ENCODE measurements at regions not wholly inside any gene's neighbourhood (a gene's known extent, or its start where the extent isn't known, plus 50 kb on each side); places are given as distances from the start of the nearest gene placed in this dataset.

GRCh38 chr3:1535361-1535760, 442.5 kb downstream of the CNTN6 start:
- no peak for TF ChIP-seq CTCF (IDR thresholded peaks at IDR 0.05; ENCODE audit: low read length, missing control alignments)
- no peak for DNase-seq (ENCODE audit: low read depth)
- H3K4me3 ChIP-seq (replicated peaks; ENCODE audit: low read depth, low read length) = no peak overlapping the region

GRCh38 chr3:1540686-1541085, 447.9 kb downstream of the CNTN6 start:
- no peak overlapping the region for H3K4me3 ChIP-seq (replicated peaks; ENCODE audit: low read depth, low read length)
- DNase-seq (ENCODE audit: low read depth) = no peak
- no peak for TF ChIP-seq CTCF (IDR thresholded peaks at IDR 0.05; ENCODE audit: low read length, missing control alignments)

GRCh38 chr3:1551741-1552140, 458.9 kb downstream of the CNTN6 start:
- no peak for TF ChIP-seq CTCF (IDR thresholded peaks at IDR 0.05; ENCODE audit: low read length, missing control alignments)
- no peak for DNase-seq (ENCODE audit: low read depth)
- no peak overlapping the region for H3K4me3 ChIP-seq (replicated peaks; ENCODE audit: low read depth, low read length)

GRCh38 chr3:1552831-1553230, 460.0 kb downstream of the CNTN6 start:
- TF ChIP-seq CTCF (IDR thresholded peaks at IDR 0.05; ENCODE audit: low read length, missing control alignments) = no peak
- no peak for DNase-seq (ENCODE audit: low read depth)
- no peak overlapping the region for H3K4me3 ChIP-seq (replicated peaks; ENCODE audit: low read depth, low read length)

- DNase-seq (ENCODE audit: low read depth) = no peak
- TF ChIP-seq CTCF (IDR thresholded peaks at IDR 0.05; ENCODE audit: low read length, missing control alignments) = no peak
- H3K4me3 ChIP-seq (replicated peaks; ENCODE audit: low read depth, low read length) = no peak overlapping the region
Observed at GRCh38 chr3:1561427-1561826, 468.6 kb downstream of the CNTN6 start.

- no peak for TF ChIP-seq CTCF (IDR thresholded peaks at IDR 0.05; ENCODE audit: low read length, missing control alignments)
- H3K4me3 ChIP-seq (replicated peaks; ENCODE audit: low read depth, low read length) = no peak overlapping the region
- no peak for DNase-seq (ENCODE audit: low read depth)
Observed at GRCh38 chr3:1571736-1572135, 478.9 kb downstream of the CNTN6 start.

- DNase-seq (ENCODE audit: low read depth) = no peak
- H3K4me3 ChIP-seq (replicated peaks; ENCODE audit: low read depth, low read length) = no peak overlapping the region
- TF ChIP-seq CTCF (IDR thresholded peaks at IDR 0.05; ENCODE audit: low read length, missing control alignments) = no peak
Observed at GRCh38 chr3:1576047-1576446, 483.2 kb downstream of the CNTN6 start.
